HCT116 (cell line): ENCODE measurements at regions not wholly inside any gene's neighbourhood (a gene's known extent, or its start where the extent isn't known, plus 50 kb on each side); places are given as distances from the start of the nearest gene placed in this dataset.

Experiments used
- ATAC-seq: fragments of 200-7000 bp; cut with Tn5 transposase; 2 replicates; pipeline ENCODE4 v1.9.1; 2020; ENCODE audit warnings: mild to moderate bottlenecking, moderate library complexity
- BruUV-seq: library from RNA; stranded (reverse); fragments of 400-500 nt; replicated peaks from 2 replicates; lab custom pipeline; 2021; lab: Mats Ljungman, UMichigan
- CTCF ChIA-PET: fragments of 300-600 bp; sonication (Branson Sonifier 250); formaldehyde crosslinking; loops from one replicate; lab custom pipeline; 2021; ENCODE audit warnings: antibody characterized with exemption; lab: Charles Lee
- POLR2A ChIA-PET: fragments of 300-600, 350-600 bp; sonication (Branson Sonifier 250); formaldehyde crosslinking; loops from one replicate; lab custom pipeline; 2021; ENCODE audit warnings: antibody characterized with exemption; lab: Charles Lee
- RAD21 ChIA-PET, 2 experiments: fragments of 300-600 bp; sonication (Branson Sonifier 250); formaldehyde crosslinking; loops; one replicate each; lab custom pipeline; 2023; ENCODE audit warnings: low total read pairs in 2 of 2; ENCODE audit not compliant: uncharacterized antibody in 2 of 2, unreplicated experiment in 2 of 2, low non-redundant PET in 1 of 2; lab: Charles Lee
- DNase-seq: peaks from one replicate; pipeline ENCODE4 v3.0.0-alpha.2; 2010; ENCODE audit warnings: low read depth, low spot score
- H2AFZ ChIP-seq: fragments of 200-600 bp; shearing (Covaris generic), sonication (generic); 2 replicates; pipeline ENCODE4 v1.6.1; 2017; ENCODE audit warnings: low read depth, mixed run types, mixed read lengths, antibody characterized with exemption, low read length; ENCODE audit not compliant: poor library complexity, severe bottlenecking
- H3K27ac ChIP-seq: 2 replicates; pipeline ENCODE4 v1.5.1; 2012; ENCODE audit warnings: low read depth, low read length
- H3K27me3 ChIP-seq: fragments of 200-600 bp; sonication (generic); 2 replicates; pipeline ENCODE4 v1.6.1; 2016; ENCODE audit warnings: mixed run types, low read length, mixed read lengths; ENCODE audit not compliant: insufficient read depth
- H3K36me3 ChIP-seq, 2 experiments: fragments of 200-500 bp in 1 of 2; fragments of 200-600 bp in 1 of 2; sonication (Bioruptor generic) in 1 of 2; sonication (generic) in 1 of 2; 2 replicates each; pipeline versions ENCODE4 v1.5.1 to v1.6.1; 2014 to 2016; ENCODE audit warnings: low read length in 2 of 2, inconsistent platforms in 1 of 2, mixed read lengths in 1 of 2, mixed run types in 1 of 2; ENCODE audit not compliant: insufficient read depth in 2 of 2, control insufficient read depth in 1 of 2
- H3K4me1 ChIP-seq, 2 experiments: fragments of 200-600 bp in 1 of 2; sonication (generic) in 1 of 2; 2 replicates each; pipeline versions ENCODE4 v1.5.1 to v1.6.1; 2012 to 2017; ENCODE audit warnings: low read length in 2 of 2, inconsistent platforms in 1 of 2, mild to moderate bottlenecking in 1 of 2, mixed read lengths in 1 of 2, mixed run types in 1 of 2, moderate library complexity in 1 of 2; ENCODE audit not compliant: insufficient read depth in 2 of 2, control insufficient read depth in 1 of 2
- H3K4me2 ChIP-seq: fragments of 200-600 bp; sonication (generic); 2 replicates; pipeline ENCODE4 v1.6.1; 2017; ENCODE audit warnings: mixed run types, low read length, mixed read lengths
- H3K4me3 ChIP-seq, 2 experiments: fragments of 200-600 bp in 1 of 2; sonication (generic) in 1 of 2; replicated peaks in 1 of 2; 2 replicates each; pipeline ENCODE4 v1.5.1; 2011 to 2016; ENCODE audit warnings: low read length in 2 of 2, control low read depth in 1 of 2, low read depth in 1 of 2, mild to moderate bottlenecking in 1 of 2, mixed read lengths in 1 of 2, mixed run types in 1 of 2
- H3K79me2 ChIP-seq: fragments of 200-600 bp; sonication (generic); 2 replicates; pipeline ENCODE4 v1.6.1; 2017; ENCODE audit warnings: mild to moderate bottlenecking, mixed run types, low read length, moderate library complexity, mixed read lengths; ENCODE audit not compliant: insufficient read depth
- H3K9ac ChIP-seq: fragments of 200-600 bp; sonication (generic); 2 replicates; pipeline ENCODE4 v1.6.1; 2016; ENCODE audit warnings: low read length, mixed read lengths
- H3K9me2 ChIP-seq: fragments of 200-600 bp; sonication (generic), shearing (Covaris generic); 2 replicates; pipeline ENCODE4 v1.6.1; 2017; ENCODE audit warnings: mixed run types, mild to moderate bottlenecking, moderate library complexity; ENCODE audit not compliant: insufficient read depth
- H3K9me3 ChIP-seq, 2 experiments: fragments of 200-500 bp in 1 of 2; fragments of 200-600 bp in 1 of 2; sonication (Bioruptor generic) in 1 of 2; sonication (generic) in 1 of 2; 2 replicates each; pipeline ENCODE4 v1.6.1; 2014 to 2017; ENCODE audit warnings: low read length in 2 of 2, mixed read lengths in 2 of 2, inconsistent platforms in 1 of 2, low read depth in 1 of 2, mild to moderate bottlenecking in 1 of 2, mixed run types in 1 of 2, moderate library complexity in 1 of 2; ENCODE audit not compliant: control insufficient read depth in 1 of 2, insufficient read depth in 1 of 2
- H4K20me1 ChIP-seq: fragments of 200-600 bp; sonication (generic), shearing (Covaris generic); 2 replicates; pipeline ENCODE4 v1.6.1; 2017; ENCODE audit warnings: mixed run types, mild to moderate bottlenecking, moderate library complexity; ENCODE audit not compliant: insufficient read depth
- CBX3 ChIP-seq: IDR thresholded peaks from 2 replicates; pipeline ENCODE4 v1.6.1; 2012; ENCODE audit warnings: low read depth
- EGR1 ChIP-seq: IDR thresholded peaks from 2 replicates; pipeline ENCODE4 v1.6.1; 2012; ENCODE audit warnings: low read depth
- ELF1 ChIP-seq: IDR thresholded peaks from 2 replicates; pipeline ENCODE4 v1.6.1; 2012; ENCODE audit warnings: low read depth, borderline replicate concordance
- FOSL1 ChIP-seq: IDR thresholded peaks from 2 replicates; pipeline ENCODE4 v1.6.1; 2012; ENCODE audit warnings: low read depth
- POLR2A ChIP-seq: IDR thresholded peaks from 2 replicates; pipeline ENCODE4 v1.7.0; 2011; ENCODE audit warnings: borderline replicate concordance; ENCODE audit not compliant: insufficient read depth, insufficient read length; ENCODE audit errors: extremely low read depth
- POLR2AphosphoS5 ChIP-seq: IDR thresholded peaks from 2 replicates; pipeline ENCODE4 v1.6.1; 2011; ENCODE audit warnings: mild to moderate bottlenecking, low read depth, low read length, moderate library complexity
- RAD21 ChIP-seq: IDR thresholded peaks from 2 replicates; pipeline ENCODE4 v1.6.1; 2012; ENCODE audit warnings: low read depth, mild to moderate bottlenecking
- SIN3A ChIP-seq: IDR thresholded peaks from 2 replicates; pipeline ENCODE4 v1.6.1; 2012; ENCODE audit warnings: low read depth
- SP1 ChIP-seq: IDR thresholded peaks from 2 replicates; pipeline ENCODE4 v1.6.1; 2012; ENCODE audit warnings: low read depth
- SRF ChIP-seq: IDR thresholded peaks from 2 replicates; pipeline ENCODE4 v1.6.1; 2012; ENCODE audit warnings: low read depth
- TCF7L2 ChIP-seq: IDR thresholded peaks from 2 replicates; pipeline ENCODE4 v1.7.0; 2011; ENCODE audit warnings: borderline replicate concordance, inconsistent platforms; ENCODE audit not compliant: insufficient read depth, insufficient read length; ENCODE audit errors: extremely low read depth
- YY1 ChIP-seq: IDR thresholded peaks from 2 replicates; pipeline ENCODE4 v1.6.1; 2011; ENCODE audit warnings: low read length, low read depth, moderate library complexity, mild to moderate bottlenecking; ENCODE audit not compliant: insufficient replicate concordance; ENCODE audit errors: extremely low read depth
- ZFX ChIP-seq: fragments of 450-650 bp; IDR thresholded peaks from 2 replicates; pipeline ENCODE4 v1.6.1; 2017
- ZNF274 ChIP-seq: fragments of 200-500 bp; sonication (Bioruptor generic); IDR thresholded peaks from 2 replicates; pipeline ENCODE4 v1.6.1; 2014; ENCODE audit warnings: mild to moderate bottlenecking, low read depth, low read length, inconsistent platforms
- intact Hi-C: fragments of 100-400 bp; cut with micrococcal nuclease; formaldehyde crosslinking; loops from 2 replicates; pipeline ENCODE4 v1.10.0; 2022
- TF ChIP-seq, protein P1 (sequence below): IDR thresholded peaks from 2 replicates; pipeline ENCODE4 v1.6.1; 2012
- TF ChIP-seq, protein P2 (sequence below): IDR thresholded peaks from 2 replicates; pipeline ENCODE4 v1.6.1; 2012; ENCODE audit warnings: low read depth
- TF ChIP-seq, protein P3 (sequence below), 3 experiments: fragments of 200-600 bp in 1 of 3; sonication (generic) in 1 of 3; IDR thresholded peaks in 2 of 3; conservative IDR thresholded peaks in 1 of 3; 2 replicates each; pipeline ENCODE4 v1.5.1; 2012 to 2017; ENCODE audit warnings: low read depth in 2 of 3, low read length in 2 of 3, antibody characterized with exemption in 1 of 3, borderline replicate concordance in 1 of 3, control low read depth in 1 of 3, mild to moderate bottlenecking in 1 of 3, mixed read lengths in 1 of 3, mixed run types in 1 of 3, moderate library complexity in 1 of 3; ENCODE audit not compliant: insufficient read depth in 1 of 3
- TF ChIP-seq, protein P4 (sequence below): IDR thresholded peaks from 2 replicates; pipeline ENCODE4 v1.6.1; 2012
- TF ChIP-seq, protein P5 (sequence below): IDR thresholded peaks from 2 replicates; pipeline ENCODE4 v1.6.1; 2011; ENCODE audit warnings: mild to moderate bottlenecking, low read length, moderate library complexity; ENCODE audit not compliant: insufficient replicate concordance; ENCODE audit errors: extremely low read depth

DNA sequence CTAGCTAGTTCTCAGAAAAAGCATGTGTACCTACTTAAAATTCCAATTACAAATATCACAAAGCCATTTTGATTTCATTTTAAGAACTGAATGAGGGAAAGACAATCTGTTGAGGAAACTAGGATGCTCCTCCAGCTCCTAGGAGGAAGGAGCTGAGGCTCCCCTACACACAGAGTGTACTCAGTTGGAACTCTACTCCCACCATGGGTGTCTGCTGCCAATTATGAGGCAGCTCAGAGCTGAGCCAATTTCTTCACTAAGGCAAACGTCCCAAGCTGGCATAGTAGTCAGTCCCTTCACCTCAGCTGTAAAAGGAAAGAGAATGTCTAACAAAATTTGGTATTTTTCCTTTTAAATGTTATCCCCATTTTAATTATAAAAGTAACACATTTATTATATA is 300.0 kb upstream of the TRPC7 start (continued):
- TF ChIP-seq POLR2A, result no peak
- TF ChIP-seq, protein P1, sequence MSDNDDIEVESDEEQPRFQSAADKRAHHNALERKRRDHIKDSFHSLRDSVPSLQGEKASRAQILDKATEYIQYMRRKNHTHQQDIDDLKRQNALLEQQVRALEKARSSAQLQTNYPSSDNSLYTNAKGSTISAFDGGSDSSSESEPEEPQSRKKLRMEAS, result no peak

DNA sequence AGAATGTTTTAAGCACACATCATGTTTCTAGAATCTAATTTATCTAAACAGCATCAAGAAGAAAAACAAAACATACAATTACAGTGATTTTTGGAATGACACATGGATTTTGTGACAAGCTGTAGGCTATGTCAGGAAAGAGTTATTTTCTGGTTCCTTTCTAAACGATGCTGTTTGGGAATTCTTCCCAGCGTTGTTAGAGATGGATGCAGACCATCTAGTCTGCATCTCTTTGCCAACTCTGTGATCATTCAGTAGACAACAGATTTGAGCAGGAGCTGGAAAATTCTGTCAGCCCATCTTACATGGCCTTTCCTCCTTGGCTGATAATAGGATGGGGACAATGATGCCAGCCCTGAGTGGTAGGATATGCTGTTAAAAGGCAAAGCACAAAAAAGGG is 295.7 kb upstream of the TRPC7 start:
- ATAC-seq, result no peak
- no peak overlapping the region for H3K4me2 ChIP-seq
- no TSS peak for BruUV-seq
- POLR2A ChIA-PET, result no interaction called here
- no peak for DNase-seq
- RAD21 ChIA-PET, result no interaction called here
- no peaks in the 10 kb centered on the region for H3K79me2 ChIP-seq
- H3K4me3 ChIP-seq, result no peak overlapping the region
- no peaks in the 10 kb centered on the region for H3K9me2 ChIP-seq
- H3K36me3 ChIP-seq, result no peaks in the 10 kb centered on the region
- no peak overlapping the region for H2AFZ ChIP-seq
- no peaks in the 10 kb centered on the region for H4K20me1 ChIP-seq
- no peaks in the 10 kb centered on the region for H3K4me1 ChIP-seq
- no peak overlapping the region for H3K9ac ChIP-seq
- intact Hi-C loops, result no loop called here
- peaks cover 6% of the 10 kb centered on the region; the same call in 1 of the 2 replicates for H3K27me3 ChIP-seq
- no peaks in the 10 kb centered on the region for H3K9me3 ChIP-seq
- CTCF ChIA-PET, result no interaction called here
- TF ChIP-seq TCF7L2 (no peak), SP1 (no peak), CBX3 (no peak), YY1 (no peak), SRF (no peak), ZFX (no peak), SIN3A (no peak), POLR2AphosphoS5 (no peak), RAD21 (no peak), ELF1 (no peak), POLR2A (no peak), EGR1 (no peak), FOSL1 (no peak), ZNF274 (no peak)
- TF ChIP-seq, protein P2, sequence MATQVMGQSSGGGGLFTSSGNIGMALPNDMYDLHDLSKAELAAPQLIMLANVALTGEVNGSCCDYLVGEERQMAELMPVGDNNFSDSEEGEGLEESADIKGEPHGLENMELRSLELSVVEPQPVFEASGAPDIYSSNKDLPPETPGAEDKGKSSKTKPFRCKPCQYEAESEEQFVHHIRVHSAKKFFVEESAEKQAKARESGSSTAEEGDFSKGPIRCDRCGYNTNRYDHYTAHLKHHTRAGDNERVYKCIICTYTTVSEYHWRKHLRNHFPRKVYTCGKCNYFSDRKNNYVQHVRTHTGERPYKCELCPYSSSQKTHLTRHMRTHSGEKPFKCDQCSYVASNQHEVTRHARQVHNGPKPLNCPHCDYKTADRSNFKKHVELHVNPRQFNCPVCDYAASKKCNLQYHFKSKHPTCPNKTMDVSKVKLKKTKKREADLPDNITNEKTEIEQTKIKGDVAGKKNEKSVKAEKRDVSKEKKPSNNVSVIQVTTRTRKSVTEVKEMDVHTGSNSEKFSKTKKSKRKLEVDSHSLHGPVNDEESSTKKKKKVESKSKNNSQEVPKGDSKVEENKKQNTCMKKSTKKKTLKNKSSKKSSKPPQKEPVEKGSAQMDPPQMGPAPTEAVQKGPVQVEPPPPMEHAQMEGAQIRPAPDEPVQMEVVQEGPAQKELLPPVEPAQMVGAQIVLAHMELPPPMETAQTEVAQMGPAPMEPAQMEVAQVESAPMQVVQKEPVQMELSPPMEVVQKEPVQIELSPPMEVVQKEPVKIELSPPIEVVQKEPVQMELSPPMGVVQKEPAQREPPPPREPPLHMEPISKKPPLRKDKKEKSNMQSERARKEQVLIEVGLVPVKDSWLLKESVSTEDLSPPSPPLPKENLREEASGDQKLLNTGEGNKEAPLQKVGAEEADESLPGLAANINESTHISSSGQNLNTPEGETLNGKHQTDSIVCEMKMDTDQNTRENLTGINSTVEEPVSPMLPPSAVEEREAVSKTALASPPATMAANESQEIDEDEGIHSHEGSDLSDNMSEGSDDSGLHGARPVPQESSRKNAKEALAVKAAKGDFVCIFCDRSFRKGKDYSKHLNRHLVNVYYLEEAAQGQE, result no peak
- TF ChIP-seq, protein P3, sequence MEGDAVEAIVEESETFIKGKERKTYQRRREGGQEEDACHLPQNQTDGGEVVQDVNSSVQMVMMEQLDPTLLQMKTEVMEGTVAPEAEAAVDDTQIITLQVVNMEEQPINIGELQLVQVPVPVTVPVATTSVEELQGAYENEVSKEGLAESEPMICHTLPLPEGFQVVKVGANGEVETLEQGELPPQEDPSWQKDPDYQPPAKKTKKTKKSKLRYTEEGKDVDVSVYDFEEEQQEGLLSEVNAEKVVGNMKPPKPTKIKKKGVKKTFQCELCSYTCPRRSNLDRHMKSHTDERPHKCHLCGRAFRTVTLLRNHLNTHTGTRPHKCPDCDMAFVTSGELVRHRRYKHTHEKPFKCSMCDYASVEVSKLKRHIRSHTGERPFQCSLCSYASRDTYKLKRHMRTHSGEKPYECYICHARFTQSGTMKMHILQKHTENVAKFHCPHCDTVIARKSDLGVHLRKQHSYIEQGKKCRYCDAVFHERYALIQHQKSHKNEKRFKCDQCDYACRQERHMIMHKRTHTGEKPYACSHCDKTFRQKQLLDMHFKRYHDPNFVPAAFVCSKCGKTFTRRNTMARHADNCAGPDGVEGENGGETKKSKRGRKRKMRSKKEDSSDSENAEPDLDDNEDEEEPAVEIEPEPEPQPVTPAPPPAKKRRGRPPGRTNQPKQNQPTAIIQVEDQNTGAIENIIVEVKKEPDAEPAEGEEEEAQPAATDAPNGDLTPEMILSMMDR (IDR thresholded peaks at IDR 0.05 in 2 of 3, conservative IDR thresholded peaks at IDR 0.05 in 1 of 3; ENCODE audit: borderline replicate concordance in 1 of 3, insufficient read depth in 1 of 3, low read depth in 2 of 3, low read length in 2 of 3), result no peak
- TF ChIP-seq, protein P4, sequence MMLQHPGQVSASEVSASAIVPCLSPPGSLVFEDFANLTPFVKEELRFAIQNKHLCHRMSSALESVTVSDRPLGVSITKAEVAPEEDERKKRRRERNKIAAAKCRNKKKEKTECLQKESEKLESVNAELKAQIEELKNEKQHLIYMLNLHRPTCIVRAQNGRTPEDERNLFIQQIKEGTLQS, result no peak
- TF ChIP-seq, protein P1, result no peak
- TF ChIP-seq, protein P5, sequence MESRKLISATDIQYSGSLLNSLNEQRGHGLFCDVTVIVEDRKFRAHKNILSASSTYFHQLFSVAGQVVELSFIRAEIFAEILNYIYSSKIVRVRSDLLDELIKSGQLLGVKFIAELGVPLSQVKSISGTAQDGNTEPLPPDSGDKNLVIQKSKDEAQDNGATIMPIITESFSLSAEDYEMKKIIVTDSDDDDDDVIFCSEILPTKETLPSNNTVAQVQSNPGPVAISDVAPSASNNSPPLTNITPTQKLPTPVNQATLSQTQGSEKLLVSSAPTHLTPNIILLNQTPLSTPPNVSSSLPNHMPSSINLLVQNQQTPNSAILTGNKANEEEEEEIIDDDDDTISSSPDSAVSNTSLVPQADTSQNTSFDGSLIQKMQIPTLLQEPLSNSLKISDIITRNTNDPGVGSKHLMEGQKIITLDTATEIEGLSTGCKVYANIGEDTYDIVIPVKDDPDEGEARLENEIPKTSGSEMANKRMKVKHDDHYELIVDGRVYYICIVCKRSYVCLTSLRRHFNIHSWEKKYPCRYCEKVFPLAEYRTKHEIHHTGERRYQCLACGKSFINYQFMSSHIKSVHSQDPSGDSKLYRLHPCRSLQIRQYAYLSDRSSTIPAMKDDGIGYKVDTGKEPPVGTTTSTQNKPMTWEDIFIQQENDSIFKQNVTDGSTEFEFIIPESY, result no peak
- no peak overlapping the region for H3K27ac ChIP-seq
